ENCODE measurements at regions not wholly inside any gene's neighbourhood (a gene's known extent, or its start where the extent isn't known, plus 50 kb on each side); places are given as distances from the start of the nearest gene placed in this dataset.

DNA sequence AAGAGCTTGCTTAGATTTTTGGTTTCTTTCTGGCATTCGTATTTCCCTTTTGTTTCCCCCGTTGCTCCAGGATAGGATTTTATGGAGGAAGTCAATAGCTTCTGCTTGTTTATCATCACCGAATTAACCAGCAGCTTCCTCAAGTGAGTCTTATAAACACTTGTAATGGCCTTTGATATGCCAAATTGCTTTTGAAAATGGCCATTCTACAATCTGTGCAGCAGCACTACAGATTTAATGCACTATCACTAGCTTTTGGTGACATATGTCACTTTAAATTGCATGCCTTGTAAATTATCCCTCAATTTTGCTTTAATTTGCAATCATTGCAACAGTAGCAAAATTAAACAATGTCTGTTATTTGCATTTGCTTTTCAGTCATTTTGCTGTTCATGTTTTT, 774.7 kb downstream of the METTL4 start:
- H3K4me1 Mint-ChIP-seq (ENCODE audit: low read depth), result no peaks in the 10 kb centered on the region
- peaks cover 6% of the 10 kb centered on the region for H3K27me3 Mint-ChIP-seq (ENCODE audit: low read depth)
- H3K9me3 Mint-ChIP-seq (ENCODE audit: low read depth), result peaks cover 16% of the 10 kb centered on the region
- no peak for DNase-seq (ENCODE audit: low spot score)
- H3K4me3 Mint-ChIP-seq (ENCODE audit: unreplicated experiment), result no peak overlapping the region
- no peaks in the 10 kb centered on the region for H3K36me3 Mint-ChIP-seq (ENCODE audit: low read depth)
- H3K27ac Mint-ChIP-seq (ENCODE audit: unreplicated experiment), result no peak overlapping the region
- TF ChIP-seq, protein P1, sequence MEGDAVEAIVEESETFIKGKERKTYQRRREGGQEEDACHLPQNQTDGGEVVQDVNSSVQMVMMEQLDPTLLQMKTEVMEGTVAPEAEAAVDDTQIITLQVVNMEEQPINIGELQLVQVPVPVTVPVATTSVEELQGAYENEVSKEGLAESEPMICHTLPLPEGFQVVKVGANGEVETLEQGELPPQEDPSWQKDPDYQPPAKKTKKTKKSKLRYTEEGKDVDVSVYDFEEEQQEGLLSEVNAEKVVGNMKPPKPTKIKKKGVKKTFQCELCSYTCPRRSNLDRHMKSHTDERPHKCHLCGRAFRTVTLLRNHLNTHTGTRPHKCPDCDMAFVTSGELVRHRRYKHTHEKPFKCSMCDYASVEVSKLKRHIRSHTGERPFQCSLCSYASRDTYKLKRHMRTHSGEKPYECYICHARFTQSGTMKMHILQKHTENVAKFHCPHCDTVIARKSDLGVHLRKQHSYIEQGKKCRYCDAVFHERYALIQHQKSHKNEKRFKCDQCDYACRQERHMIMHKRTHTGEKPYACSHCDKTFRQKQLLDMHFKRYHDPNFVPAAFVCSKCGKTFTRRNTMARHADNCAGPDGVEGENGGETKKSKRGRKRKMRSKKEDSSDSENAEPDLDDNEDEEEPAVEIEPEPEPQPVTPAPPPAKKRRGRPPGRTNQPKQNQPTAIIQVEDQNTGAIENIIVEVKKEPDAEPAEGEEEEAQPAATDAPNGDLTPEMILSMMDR (IDR thresholded peaks at IDR 0.05), result no peak

DNA sequence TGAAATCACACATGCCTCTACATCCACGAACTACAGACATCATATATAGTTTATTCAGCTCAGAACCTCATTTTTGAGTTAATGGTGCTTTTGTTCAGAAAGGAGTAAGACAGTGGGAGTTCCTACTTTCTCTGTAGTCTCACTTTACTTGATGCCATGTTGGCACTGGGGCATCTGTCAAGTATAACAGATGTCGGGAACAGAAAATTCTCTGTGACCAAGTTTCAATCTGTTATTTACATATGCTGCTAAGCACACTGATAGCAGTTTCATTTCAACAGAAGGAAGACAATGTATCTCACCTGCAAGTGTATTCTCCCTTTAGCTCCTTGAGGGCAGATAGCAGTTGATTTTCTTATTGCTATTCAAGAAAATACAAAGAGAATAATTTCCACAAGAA, 774.1 kb downstream of the METTL4 start:
- DNase-seq (ENCODE audit: low spot score), result no peak

GRCh38 chr18:1805521-1805920, 765.8 kb downstream of the METTL4 start:
- Mint-ChIP-seq H3K4me1 (ENCODE audit: low read depth) (no peaks in the 10 kb centered on the region), H3K27ac (ENCODE audit: unreplicated experiment) (no peak overlapping the region), H3K36me3 (ENCODE audit: low read depth) (no peaks in the 10 kb centered on the region), H3K4me3 (ENCODE audit: unreplicated experiment) (no peak overlapping the region), H3K27me3 (ENCODE audit: low read depth) (no peaks in the 10 kb centered on the region), H3K9me3 (ENCODE audit: low read depth) (no peaks in the 10 kb centered on the region)
- no peak for DNase-seq (ENCODE audit: low spot score)
- TF ChIP-seq, protein P1 (IDR thresholded peaks at IDR 0.05), result no peak

More for the DNA sequence above, 774.1 kb downstream of the METTL4 start:
- no peak overlapping the region for H3K4me3 Mint-ChIP-seq (ENCODE audit: unreplicated experiment)
- peaks cover 16% of the 10 kb centered on the region for H3K9me3 Mint-ChIP-seq (ENCODE audit: low read depth)
- TF ChIP-seq, protein P1 (IDR thresholded peaks at IDR 0.05), result no peak
- no peaks in the 10 kb centered on the region for H3K4me1 Mint-ChIP-seq (ENCODE audit: low read depth)
- H3K27ac Mint-ChIP-seq (ENCODE audit: unreplicated experiment), result no peak overlapping the region
- peaks cover 6% of the 10 kb centered on the region for H3K27me3 Mint-ChIP-seq (ENCODE audit: low read depth)
- H3K36me3 Mint-ChIP-seq (ENCODE audit: low read depth), result no peaks in the 10 kb centered on the region

GRCh38 chr18:1806884-1807615, 764.3 kb downstream of the METTL4 start:
- no peak for DNase-seq (ENCODE audit: low spot score)
- no peak overlapping the region for H3K27ac Mint-ChIP-seq (ENCODE audit: unreplicated experiment)
- H3K4me1 Mint-ChIP-seq (ENCODE audit: low read depth), result no peaks in the 10 kb centered on the region

DNA sequence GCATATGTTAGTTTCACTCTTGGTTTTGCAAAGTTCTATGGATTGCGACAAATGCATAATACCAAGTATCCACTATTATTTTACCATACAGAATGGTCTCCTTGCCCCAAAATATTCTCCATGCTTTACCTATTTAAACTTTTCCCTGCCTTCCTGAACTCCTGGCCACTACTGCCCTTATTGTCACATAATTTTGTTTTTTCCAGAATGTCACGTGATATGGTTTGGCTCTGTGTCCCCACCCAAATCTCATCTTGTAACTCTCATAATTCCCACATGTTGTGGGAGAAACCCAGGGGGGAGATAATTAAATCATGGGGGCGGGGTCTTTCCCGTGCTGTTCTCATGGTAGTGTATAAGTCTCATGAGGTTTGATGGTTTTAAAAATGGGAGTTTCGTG, 760.0 kb downstream of the METTL4 start:
- TF ChIP-seq, protein P1 (IDR thresholded peaks at IDR 0.05), result no peak
- Mint-ChIP-seq H3K9me3 (ENCODE audit: low read depth) (peaks cover 4% of the 10 kb centered on the region), H3K4me3 (ENCODE audit: unreplicated experiment) (no peak overlapping the region), H3K27ac (ENCODE audit: unreplicated experiment) (no peak overlapping the region), H3K36me3 (ENCODE audit: low read depth) (no peaks in the 10 kb centered on the region), H3K4me1 (ENCODE audit: low read depth) (no peaks in the 10 kb centered on the region), H3K27me3 (ENCODE audit: low read depth) (no peaks in the 10 kb centered on the region)
- DNase-seq (ENCODE audit: low spot score), result no peak

More at GRCh38 chr18:1806884-1807615, 764.3 kb downstream of the METTL4 start:
- TF ChIP-seq, protein P1 (IDR thresholded peaks at IDR 0.05), result no peak
- peaks cover 4% of the 10 kb centered on the region for H3K9me3 Mint-ChIP-seq (ENCODE audit: low read depth)
- no peak overlapping the region for H3K4me3 Mint-ChIP-seq (ENCODE audit: unreplicated experiment)
- no peaks in the 10 kb centered on the region for H3K36me3 Mint-ChIP-seq (ENCODE audit: low read depth)
- no peaks in the 10 kb centered on the region for H3K27me3 Mint-ChIP-seq (ENCODE audit: low read depth)
